ENCODE measurements at regions not wholly inside any gene's neighbourhood (a gene's known extent, or its start where the extent isn't known, plus 50 kb on each side); places are given as distances from the start of the nearest gene placed in this dataset.
A peak's percentile ranks its signal among the peaks of the same experiment; 100 is the strongest.

DNA sequence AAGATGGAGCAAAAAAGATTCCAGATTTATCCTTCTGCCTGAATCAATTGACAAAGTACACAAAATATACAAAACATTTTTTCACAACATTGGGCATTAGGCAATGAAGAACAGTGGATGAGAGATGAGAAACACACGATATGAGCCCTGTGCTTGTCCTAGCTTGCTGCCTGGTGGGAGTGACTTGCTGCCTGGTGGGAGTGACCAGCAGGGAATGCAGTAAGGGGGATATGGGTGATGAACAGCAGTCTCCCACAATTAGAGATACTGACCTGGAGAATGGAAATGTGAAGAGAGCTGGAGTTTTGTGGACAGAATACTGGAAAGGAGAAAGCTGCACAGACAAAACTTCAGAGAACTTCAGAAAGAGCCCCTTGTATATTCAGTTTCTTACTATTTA is 629.4 kb upstream of the FRG1 start:
- H3K4me3 ChIP-seq (ENCODE audit: low read length in 3 of 3): no peak overlapping the region
- H3K27me3 ChIP-seq (ENCODE audit: control insufficient read depth, insufficient read depth, low read length): no peaks in the 10 kb centered on the region
- no peak for FAIRE-seq
- no peaks in the 10 kb centered on the region for H3K36me3 ChIP-seq (ENCODE audit: control insufficient read depth in 2 of 3, insufficient read depth in 3 of 3, low read length in 3 of 3)
- no peak overlapping the region for H3K9ac ChIP-seq (ENCODE audit: low read length in 3 of 3)
- TF ChIP-seq, protein P1, sequence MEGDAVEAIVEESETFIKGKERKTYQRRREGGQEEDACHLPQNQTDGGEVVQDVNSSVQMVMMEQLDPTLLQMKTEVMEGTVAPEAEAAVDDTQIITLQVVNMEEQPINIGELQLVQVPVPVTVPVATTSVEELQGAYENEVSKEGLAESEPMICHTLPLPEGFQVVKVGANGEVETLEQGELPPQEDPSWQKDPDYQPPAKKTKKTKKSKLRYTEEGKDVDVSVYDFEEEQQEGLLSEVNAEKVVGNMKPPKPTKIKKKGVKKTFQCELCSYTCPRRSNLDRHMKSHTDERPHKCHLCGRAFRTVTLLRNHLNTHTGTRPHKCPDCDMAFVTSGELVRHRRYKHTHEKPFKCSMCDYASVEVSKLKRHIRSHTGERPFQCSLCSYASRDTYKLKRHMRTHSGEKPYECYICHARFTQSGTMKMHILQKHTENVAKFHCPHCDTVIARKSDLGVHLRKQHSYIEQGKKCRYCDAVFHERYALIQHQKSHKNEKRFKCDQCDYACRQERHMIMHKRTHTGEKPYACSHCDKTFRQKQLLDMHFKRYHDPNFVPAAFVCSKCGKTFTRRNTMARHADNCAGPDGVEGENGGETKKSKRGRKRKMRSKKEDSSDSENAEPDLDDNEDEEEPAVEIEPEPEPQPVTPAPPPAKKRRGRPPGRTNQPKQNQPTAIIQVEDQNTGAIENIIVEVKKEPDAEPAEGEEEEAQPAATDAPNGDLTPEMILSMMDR (IDR thresholded peaks at IDR 0.05; ENCODE audit: borderline replicate concordance, extremely low read depth, insufficient read depth): no peak
- H3K4me1 ChIP-seq (ENCODE audit: control insufficient read depth in 2 of 3, insufficient read depth in 2 of 3, low read depth in 1 of 3, low read length in 3 of 3): no peaks in the 10 kb centered on the region
- peak in 3 of 5 donors; percentile 42 to 68 (median 59) for DNase-seq
- no peak overlapping the region for H3K27ac ChIP-seq (ENCODE audit: low read depth in 2 of 2, low read length in 2 of 2)
- intact Hi-C loops (cut with DNase I): no loop called here
- H3K9me3 ChIP-seq (ENCODE audit: control insufficient read depth in 2 of 3, insufficient read depth in 1 of 3, low read length in 3 of 3): no peaks in the 10 kb centered on the region

DNA sequence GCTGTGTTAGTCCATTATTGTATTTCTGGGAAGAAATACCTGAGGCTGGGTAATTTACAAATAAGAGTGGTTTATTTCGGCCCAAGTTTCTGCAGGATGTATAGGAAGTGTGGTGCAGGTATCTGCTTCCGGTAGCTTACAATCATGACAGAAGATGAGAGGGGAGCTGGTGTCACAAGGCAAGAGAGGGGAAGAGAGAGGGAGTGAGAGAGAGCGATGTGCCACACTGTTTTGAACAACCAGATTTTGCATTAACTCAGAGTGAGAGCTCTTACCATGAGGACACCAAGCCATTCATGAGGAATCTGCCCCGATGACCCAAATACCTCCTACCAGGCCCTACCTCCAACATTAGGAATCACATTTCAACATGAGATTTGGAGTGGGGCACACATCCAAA is 627.6 kb upstream of the FRG1 start:
- H3K9ac ChIP-seq (ENCODE audit: low read length in 3 of 3): no peak overlapping the region
- H3K4me3 ChIP-seq (ENCODE audit: low read length in 3 of 3): no peak overlapping the region
- intact Hi-C loops (cut with DNase I): no loop called here
- FAIRE-seq (no peak), DNase-seq (no peak)
- H3K4me1 ChIP-seq (ENCODE audit: control insufficient read depth in 2 of 3, insufficient read depth in 2 of 3, low read depth in 1 of 3, low read length in 3 of 3): no peaks in the 10 kb centered on the region
- no peaks in the 10 kb centered on the region for H3K9me3 ChIP-seq (ENCODE audit: control insufficient read depth in 2 of 3, insufficient read depth in 1 of 3, low read length in 3 of 3)
- no peaks in the 10 kb centered on the region for H3K36me3 ChIP-seq (ENCODE audit: control insufficient read depth in 2 of 3, insufficient read depth in 3 of 3, low read length in 3 of 3)
- no peak overlapping the region for H3K27ac ChIP-seq (ENCODE audit: low read depth in 2 of 2, low read length in 2 of 2)
- no peaks in the 10 kb centered on the region for H3K27me3 ChIP-seq (ENCODE audit: control insufficient read depth, insufficient read depth, low read length)
- TF ChIP-seq, protein P1 (IDR thresholded peaks at IDR 0.05; ENCODE audit: borderline replicate concordance, extremely low read depth, insufficient read depth): no peak

DNA sequence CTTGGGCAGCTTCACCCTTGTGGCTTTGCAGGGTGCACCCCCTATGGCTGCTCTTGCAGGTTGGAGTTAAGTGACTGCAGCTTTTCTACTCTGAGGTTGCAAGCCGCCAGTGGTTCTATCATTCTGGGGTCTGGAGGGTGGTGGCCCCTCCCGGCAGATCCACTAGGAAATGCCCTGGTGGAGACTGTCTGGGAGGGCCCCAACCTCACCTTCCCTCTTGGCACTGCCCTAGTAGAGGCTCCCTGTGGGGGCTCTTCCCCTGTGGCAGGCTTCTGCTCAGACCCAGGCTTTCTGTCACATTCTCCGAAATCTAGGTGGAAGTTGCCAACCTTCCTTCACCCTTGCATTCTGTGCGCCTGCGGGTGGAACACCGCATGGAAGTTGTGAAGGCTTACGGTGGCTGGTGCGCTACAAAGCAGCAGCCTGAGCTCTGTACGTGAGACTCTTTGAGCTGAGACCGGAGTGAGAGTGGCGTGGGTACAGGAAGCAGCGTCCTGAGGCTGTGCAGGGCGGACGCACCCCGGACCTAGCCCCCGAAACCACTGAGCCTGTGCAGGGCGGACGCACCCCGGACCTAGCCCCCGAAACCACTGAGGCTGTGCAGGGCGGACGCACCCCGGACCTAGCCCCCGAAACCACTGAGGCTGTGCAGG is 626.7 kb upstream of the FRG1 start:
- Histone ChIP-seq H3K27me3 (ENCODE audit: control insufficient read depth, insufficient read depth, low read length) (no peaks in the 10 kb centered on the region), H3K9ac (ENCODE audit: low read length in 3 of 3) (no peak overlapping the region), H3K9me3 (ENCODE audit: control insufficient read depth in 2 of 3, insufficient read depth in 1 of 3, low read length in 3 of 3) (no peaks in the 10 kb centered on the region), H3K4me3 (ENCODE audit: low read length in 3 of 3) (no peak overlapping the region), H3K36me3 (ENCODE audit: control insufficient read depth in 2 of 3, insufficient read depth in 3 of 3, low read length in 3 of 3) (no peaks in the 10 kb centered on the region), H3K4me1 (ENCODE audit: control insufficient read depth in 2 of 3, insufficient read depth in 2 of 3, low read depth in 1 of 3, low read length in 3 of 3) (no peaks in the 10 kb centered on the region), H3K27ac (ENCODE audit: low read depth in 2 of 2, low read length in 2 of 2) (no peak overlapping the region)
- FAIRE-seq: no peak
- TF ChIP-seq, protein P1 (IDR thresholded peaks at IDR 0.05; ENCODE audit: borderline replicate concordance, extremely low read depth, insufficient read depth): no peak
- peak in 1 of 5 donors; percentile 59 for DNase-seq
- intact Hi-C loops (cut with DNase I): no loop called here

DNA sequence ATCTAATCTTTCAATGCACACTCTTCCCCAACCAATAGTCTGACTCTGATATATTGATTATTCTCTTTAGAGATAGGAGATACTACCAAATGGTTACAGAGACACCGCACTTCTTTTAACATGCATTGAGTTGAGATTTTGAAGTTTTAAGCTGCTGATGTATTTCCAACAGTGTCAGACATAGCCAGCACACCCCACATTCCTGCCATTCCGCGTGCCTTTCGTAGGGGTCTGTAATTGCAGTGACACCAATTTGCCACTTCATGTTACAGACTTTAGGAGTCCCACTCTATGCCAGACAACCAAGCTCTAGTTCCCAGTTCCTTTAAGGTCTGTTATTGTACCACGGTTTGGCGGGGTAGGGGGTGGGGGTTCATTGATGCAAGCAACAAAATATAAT is 618.2 kb upstream of the FRG1 start:
- H3K36me3 ChIP-seq (ENCODE audit: control insufficient read depth in 2 of 3, insufficient read depth in 3 of 3, low read length in 3 of 3): no peaks in the 10 kb centered on the region
- intact Hi-C loops (cut with DNase I): no loop called here
- no peak overlapping the region for H3K27ac ChIP-seq (ENCODE audit: low read depth in 2 of 2, low read length in 2 of 2)
- FAIRE-seq (no peak), DNase-seq (no peak)
- H3K27me3 ChIP-seq (ENCODE audit: control insufficient read depth, insufficient read depth, low read length): no peaks in the 10 kb centered on the region
- H3K9ac ChIP-seq (ENCODE audit: low read length in 3 of 3): no peak overlapping the region
- TF ChIP-seq, protein P1 (IDR thresholded peaks at IDR 0.05; ENCODE audit: borderline replicate concordance, extremely low read depth, insufficient read depth): no peak
- H3K4me3 ChIP-seq (ENCODE audit: low read length in 3 of 3): no peak overlapping the region
- H3K9me3 ChIP-seq (ENCODE audit: control insufficient read depth in 2 of 3, insufficient read depth in 1 of 3, low read length in 3 of 3): no peaks in the 10 kb centered on the region
- no peaks in the 10 kb centered on the region for H3K4me1 ChIP-seq (ENCODE audit: control insufficient read depth in 2 of 3, insufficient read depth in 2 of 3, low read depth in 1 of 3, low read length in 3 of 3)
